ENCODE measurements at regions not wholly inside any gene's neighbourhood (a gene's known extent, or its start where the extent isn't known, plus 50 kb on each side); places are given as distances from the start of the nearest gene placed in this dataset.

DNA sequence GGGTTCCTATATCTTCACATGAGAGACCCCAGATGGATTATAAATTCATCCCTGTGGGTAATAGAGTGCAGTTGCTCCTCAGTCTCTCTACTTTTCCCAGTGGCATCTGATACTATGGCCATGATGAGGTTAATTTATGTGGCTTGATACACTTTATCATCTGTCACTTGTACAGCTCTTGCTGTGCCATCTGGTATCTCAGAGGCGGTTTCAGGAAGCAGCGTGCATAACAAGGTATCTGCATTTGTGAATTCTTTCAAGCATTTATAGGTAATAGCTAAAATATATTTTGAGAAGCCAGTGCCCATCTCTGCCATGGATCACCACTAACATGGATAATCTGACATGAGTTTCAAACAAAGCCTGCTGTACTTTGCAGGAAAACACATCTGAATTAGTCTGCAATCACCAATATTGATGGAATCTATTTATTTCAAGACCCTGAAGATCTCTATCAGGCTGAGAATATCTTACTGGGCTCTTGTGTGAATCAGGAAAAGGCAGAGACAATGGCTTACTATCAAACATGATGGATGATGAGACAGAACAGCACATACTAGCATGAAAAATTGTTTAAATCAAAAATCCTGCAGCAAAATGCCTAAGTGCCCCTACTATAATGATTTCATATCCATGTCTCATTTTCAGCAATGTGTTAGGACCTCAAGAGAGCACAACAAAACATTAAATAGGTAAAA is 548.7 kb upstream of the MAP3K7 start:
- no peaks in the 10 kb centered on the region for H3K9me3 ChIP-seq
- no peaks in the 10 kb centered on the region for H3K36me3 ChIP-seq
- no peaks in the 10 kb centered on the region for H3K27me3 ChIP-seq
- ATAC-seq = no peak
- no peaks in the 10 kb centered on the region for H3K4me1 ChIP-seq
- H3K27ac ChIP-seq = no peak overlapping the region
- intact Hi-C loops (cut with DNase I) = no loop called here
- no peak for DNase-seq
- TF ChIP-seq, protein P1, sequence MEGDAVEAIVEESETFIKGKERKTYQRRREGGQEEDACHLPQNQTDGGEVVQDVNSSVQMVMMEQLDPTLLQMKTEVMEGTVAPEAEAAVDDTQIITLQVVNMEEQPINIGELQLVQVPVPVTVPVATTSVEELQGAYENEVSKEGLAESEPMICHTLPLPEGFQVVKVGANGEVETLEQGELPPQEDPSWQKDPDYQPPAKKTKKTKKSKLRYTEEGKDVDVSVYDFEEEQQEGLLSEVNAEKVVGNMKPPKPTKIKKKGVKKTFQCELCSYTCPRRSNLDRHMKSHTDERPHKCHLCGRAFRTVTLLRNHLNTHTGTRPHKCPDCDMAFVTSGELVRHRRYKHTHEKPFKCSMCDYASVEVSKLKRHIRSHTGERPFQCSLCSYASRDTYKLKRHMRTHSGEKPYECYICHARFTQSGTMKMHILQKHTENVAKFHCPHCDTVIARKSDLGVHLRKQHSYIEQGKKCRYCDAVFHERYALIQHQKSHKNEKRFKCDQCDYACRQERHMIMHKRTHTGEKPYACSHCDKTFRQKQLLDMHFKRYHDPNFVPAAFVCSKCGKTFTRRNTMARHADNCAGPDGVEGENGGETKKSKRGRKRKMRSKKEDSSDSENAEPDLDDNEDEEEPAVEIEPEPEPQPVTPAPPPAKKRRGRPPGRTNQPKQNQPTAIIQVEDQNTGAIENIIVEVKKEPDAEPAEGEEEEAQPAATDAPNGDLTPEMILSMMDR (IDR thresholded peaks at IDR 0.05) = no peak
- no peak overlapping the region for H3K4me3 ChIP-seq

DNA sequence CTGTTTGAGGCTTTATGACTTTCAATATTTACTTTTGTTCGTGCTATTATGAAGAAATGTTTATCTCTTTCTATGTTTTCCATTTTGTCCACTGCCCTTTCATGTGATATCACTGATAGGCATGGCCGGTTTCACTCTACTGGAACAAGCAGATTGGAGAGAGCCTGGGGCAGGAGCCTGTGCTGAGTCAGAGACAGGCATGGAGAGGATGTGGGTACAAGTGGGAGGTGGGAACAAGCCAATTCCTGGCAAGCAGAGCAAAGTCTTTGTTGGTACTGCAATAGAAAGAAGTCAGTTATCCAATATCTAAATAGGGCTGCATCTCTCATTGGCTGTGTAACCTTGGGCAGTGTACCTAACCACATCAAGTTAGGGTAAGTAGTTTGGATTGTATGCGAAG is 545.6 kb upstream of the MAP3K7 start:
- DNase-seq = no peak
- H3K36me3 ChIP-seq = no peaks in the 10 kb centered on the region
- H3K27ac ChIP-seq = no peak overlapping the region
- TF ChIP-seq, protein P1 (IDR thresholded peaks at IDR 0.05) = no peak
- intact Hi-C loops (cut with DNase I) = no loop called here
- H3K27me3 ChIP-seq = no peaks in the 10 kb centered on the region
- ATAC-seq = no peak
- no peak overlapping the region for H3K4me3 ChIP-seq
- H3K9me3 ChIP-seq = no peaks in the 10 kb centered on the region
- H3K4me1 ChIP-seq = no peaks in the 10 kb centered on the region

DNA sequence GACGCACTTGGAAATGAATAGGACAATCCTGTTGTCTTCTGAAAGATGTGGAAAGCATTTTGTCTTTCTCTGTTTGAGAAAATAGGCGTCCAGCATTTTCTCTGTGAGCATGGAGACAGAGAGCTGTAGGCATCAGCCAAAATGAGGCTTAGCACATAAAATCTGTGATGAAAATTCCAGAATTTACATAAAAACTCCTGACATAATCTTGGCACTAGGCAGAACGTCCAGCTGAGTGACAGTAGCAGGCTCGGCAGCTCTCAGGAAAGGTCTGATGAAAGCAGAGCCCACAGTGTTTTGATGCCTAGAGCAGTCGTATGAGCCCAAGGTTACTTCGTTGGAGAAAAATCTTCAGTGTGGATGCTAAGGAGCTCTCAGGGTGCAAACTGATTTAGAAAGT is 543.3 kb upstream of the MAP3K7 start:
- no peak for ATAC-seq
- no peaks in the 10 kb centered on the region for H3K9me3 ChIP-seq
- no peaks in the 10 kb centered on the region for H3K27me3 ChIP-seq
- no peaks in the 10 kb centered on the region for H3K36me3 ChIP-seq
- no peak overlapping the region for H3K27ac ChIP-seq
- H3K4me1 ChIP-seq = no peaks in the 10 kb centered on the region
- no peak overlapping the region for H3K4me3 ChIP-seq
- TF ChIP-seq, protein P1 (IDR thresholded peaks at IDR 0.05) = no peak
- DNase-seq = no peak
- intact Hi-C loops (cut with DNase I) = no loop called here

DNA sequence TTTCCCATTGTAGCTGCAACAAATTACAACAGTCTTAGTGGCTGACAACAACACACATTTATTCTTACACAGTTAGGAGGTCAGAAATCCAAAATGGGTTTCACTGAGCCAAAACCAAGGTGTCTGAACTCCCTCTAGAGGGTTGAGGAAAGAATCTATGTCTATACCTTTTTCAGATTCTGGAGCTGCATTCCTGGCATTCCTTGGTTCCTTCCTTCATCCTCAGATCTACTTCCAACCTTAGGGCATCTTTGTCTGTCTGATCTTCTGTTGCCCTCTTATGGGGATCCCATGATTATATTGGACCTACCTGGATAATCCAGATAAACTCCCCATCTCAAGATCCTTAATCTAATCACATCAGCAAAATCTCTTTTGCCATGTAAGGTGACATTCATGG is 540.9 kb upstream of the MAP3K7 start:
- intact Hi-C loops (cut with DNase I) = no loop called here

DNA sequence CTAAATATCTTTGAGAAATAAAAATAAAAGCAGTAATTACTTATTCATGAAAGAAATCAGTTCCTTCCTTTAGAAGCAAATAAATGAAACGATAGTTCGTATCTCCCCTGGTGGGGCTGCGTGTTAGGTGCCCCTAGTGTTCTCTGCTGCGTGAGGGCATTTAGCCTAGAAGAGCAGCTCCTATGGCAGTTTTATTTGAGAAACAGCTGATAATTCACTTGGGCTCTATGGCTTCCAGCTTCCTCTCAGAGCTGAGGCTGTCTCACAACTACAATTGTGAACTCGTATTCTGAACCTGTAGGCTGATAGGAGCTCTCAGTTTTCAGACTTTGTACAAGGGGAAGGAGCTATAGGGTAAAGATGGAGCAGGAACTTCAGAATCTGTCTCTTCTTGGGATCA is 540.0 kb upstream of the MAP3K7 start:
- no peaks in the 10 kb centered on the region for H3K36me3 ChIP-seq
- H3K4me1 ChIP-seq = no peaks in the 10 kb centered on the region
- no peak overlapping the region for H3K4me3 ChIP-seq
- no peak overlapping the region for H3K27ac ChIP-seq
- no peaks in the 10 kb centered on the region for H3K9me3 ChIP-seq
- DNase-seq = no peak
- ATAC-seq = no peak
- intact Hi-C loops (cut with DNase I) = no loop called here
- H3K27me3 ChIP-seq = no peaks in the 10 kb centered on the region
- TF ChIP-seq, protein P1 (IDR thresholded peaks at IDR 0.05) = no peak

More for the DNA sequence above, 540.9 kb upstream of the MAP3K7 start:
- Histone ChIP-seq H3K9me3 (no peaks in the 10 kb centered on the region), H3K27me3 (no peaks in the 10 kb centered on the region), H3K4me3 (no peak overlapping the region), H3K27ac (no peak overlapping the region), H3K36me3 (no peaks in the 10 kb centered on the region), H3K4me1 (no peaks in the 10 kb centered on the region)
- ATAC-seq = no peak
- no peak for DNase-seq
- TF ChIP-seq, protein P1 (IDR thresholded peaks at IDR 0.05) = no peak

DNA sequence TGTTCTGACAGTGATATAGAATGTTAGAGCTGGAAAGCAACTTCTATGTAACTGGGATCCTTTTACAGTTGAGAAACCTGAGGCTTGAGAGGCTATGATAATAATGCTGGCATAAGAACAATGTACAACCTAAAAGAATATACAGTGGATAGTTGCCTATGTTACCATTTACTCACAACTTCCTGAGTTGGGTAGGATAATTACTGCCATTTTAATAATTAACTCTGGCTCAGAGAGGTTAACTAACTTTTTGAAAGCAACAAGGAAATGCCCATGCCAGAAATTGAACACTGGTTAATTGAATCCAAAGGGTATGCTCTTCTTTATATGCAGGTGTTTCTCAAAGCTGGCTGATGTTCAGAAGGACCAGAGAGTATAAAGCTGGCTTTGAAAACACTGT is 530.7 kb upstream of the MAP3K7 start:
- H3K4me3 ChIP-seq = no peak overlapping the region
- no peak overlapping the region for H3K27ac ChIP-seq
- TF ChIP-seq, protein P1 (IDR thresholded peaks at IDR 0.05) = no peak
- no peaks in the 10 kb centered on the region for H3K9me3 ChIP-seq
- H3K36me3 ChIP-seq = no peaks in the 10 kb centered on the region
- no peaks in the 10 kb centered on the region for H3K4me1 ChIP-seq
- no peaks in the 10 kb centered on the region for H3K27me3 ChIP-seq
- DNase-seq (no peak), ATAC-seq (no peak)
- intact Hi-C loops (cut with DNase I) = no loop called here

Data from upper lobe of right lung (tissue), 1 donor.